ENCODE measurements at regions not wholly inside any gene's neighbourhood (a gene's known extent, or its start where the extent isn't known, plus 50 kb on each side); places are given as distances from the start of the nearest gene placed in this dataset.

GRCh38 chr14:106023411-106023810 lies 497.0 kb downstream of the TMEM121 start:
- TF ChIP-seq EP300 (IDR thresholded peaks at IDR 0.05) (no peak), POLR2A (IDR thresholded peaks at IDR 0.05) (no peak), CTCF (IDR thresholded peaks at IDR 0.05) (no peak)

All from stomach (tissue), 4 donors.